BLaER1 (cell line): ENCODE measurements at regions not wholly inside any gene's neighbourhood (a gene's known extent, or its start where the extent isn't known, plus 50 kb on each side); places are given as distances from the start of the nearest gene placed in this dataset.

Experiments used
- H3K27ac ChIP-seq: shearing (Covaris generic); formaldehyde crosslinking; 2 replicates; pipeline ENCODE4 v1.8.1; 2022
- H3K27me3 ChIP-seq: shearing (Covaris generic); formaldehyde crosslinking; 2 replicates; pipeline ENCODE4 v1.8.1; 2022
- H3K36me3 ChIP-seq: shearing (Covaris generic); formaldehyde crosslinking; 2 replicates; pipeline ENCODE4 v1.8.1; 2022
- H3K4me1 ChIP-seq: shearing (Covaris generic); formaldehyde crosslinking; 2 replicates; pipeline ENCODE4 v1.8.1; 2022
- H3K4me2 ChIP-seq: shearing (Covaris generic); formaldehyde crosslinking; 2 replicates; pipeline ENCODE4 v1.8.1; 2022
- H3K4me3 ChIP-seq: shearing (Covaris generic); formaldehyde crosslinking; 2 replicates; pipeline ENCODE4 v1.8.1; 2022
- H3K9ac ChIP-seq: shearing (Covaris generic); formaldehyde crosslinking; 2 replicates; pipeline ENCODE4 v1.8.1; 2022
- H3K9me3 ChIP-seq: shearing (Covaris generic); formaldehyde crosslinking; 2 replicates; pipeline ENCODE4 v1.8.1; 2022
- H4K20me1 ChIP-seq: shearing (Covaris generic); formaldehyde crosslinking; 2 replicates; pipeline ENCODE4 v1.8.1; 2022
- Cebpa-rat ChIP-seq: shearing (Covaris generic); IDR thresholded peaks from 2 replicates; pipeline ENCODE4 v1.8.1; 2022

- no peak for TF ChIP-seq Cebpa-rat
- Histone ChIP-seq H3K27ac (no peak overlapping the region), H3K4me1 (no peaks in the 10 kb centered on the region), H3K9ac (no peak overlapping the region), H3K9me3 (no peaks in the 10 kb centered on the region), H3K4me3 (no peak overlapping the region), H3K36me3 (no peaks in the 10 kb centered on the region), H3K4me2 (no peak overlapping the region), H4K20me1 (no peaks in the 10 kb centered on the region), H3K27me3 (no peaks in the 10 kb centered on the region)
Observed at GRCh38 chr4:27928761-27929540, 1068.3 kb downstream of the STIM2 start.

DNA sequence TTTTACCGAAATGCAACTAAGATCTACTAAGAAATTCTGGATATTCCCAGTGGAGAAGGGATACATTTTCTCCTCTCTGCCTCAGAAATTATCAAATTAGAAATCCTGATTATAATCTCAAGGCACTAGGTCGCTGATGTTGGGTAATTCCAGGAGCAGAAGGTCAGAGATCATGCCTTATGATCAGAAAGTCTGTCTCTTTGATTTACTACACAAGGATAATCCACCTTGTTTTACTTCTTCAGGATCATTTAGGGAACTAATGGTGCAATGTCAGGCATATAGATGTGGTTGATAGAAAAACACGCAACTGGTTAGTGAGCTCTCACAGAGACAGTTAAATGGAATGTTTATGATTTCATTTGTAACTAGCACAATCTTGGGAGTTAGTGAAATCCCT, 1069.7 kb downstream of the STIM2 start:
- H3K27ac ChIP-seq = no peak overlapping the region
- no peak overlapping the region for H3K4me2 ChIP-seq
- H3K36me3 ChIP-seq = no peaks in the 10 kb centered on the region
- no peak for TF ChIP-seq Cebpa-rat
- H3K4me1 ChIP-seq = no peaks in the 10 kb centered on the region
- no peaks in the 10 kb centered on the region for H4K20me1 ChIP-seq
- H3K9ac ChIP-seq = no peak overlapping the region
- H3K27me3 ChIP-seq = no peaks in the 10 kb centered on the region
- H3K4me3 ChIP-seq = no peak overlapping the region
- no peaks in the 10 kb centered on the region for H3K9me3 ChIP-seq

GRCh38 chr4:27930976-27931375, 1070.3 kb downstream of the STIM2 start:
- Histone ChIP-seq H4K20me1 (no peaks in the 10 kb centered on the region), H3K4me2 (no peak overlapping the region), H3K27ac (no peak overlapping the region), H3K4me3 (no peak overlapping the region), H3K36me3 (no peaks in the 10 kb centered on the region), H3K9me3 (no peaks in the 10 kb centered on the region), H3K27me3 (no peaks in the 10 kb centered on the region), H3K4me1 (no peaks in the 10 kb centered on the region), H3K9ac (no peak overlapping the region)
- no peak for TF ChIP-seq Cebpa-rat

DNA sequence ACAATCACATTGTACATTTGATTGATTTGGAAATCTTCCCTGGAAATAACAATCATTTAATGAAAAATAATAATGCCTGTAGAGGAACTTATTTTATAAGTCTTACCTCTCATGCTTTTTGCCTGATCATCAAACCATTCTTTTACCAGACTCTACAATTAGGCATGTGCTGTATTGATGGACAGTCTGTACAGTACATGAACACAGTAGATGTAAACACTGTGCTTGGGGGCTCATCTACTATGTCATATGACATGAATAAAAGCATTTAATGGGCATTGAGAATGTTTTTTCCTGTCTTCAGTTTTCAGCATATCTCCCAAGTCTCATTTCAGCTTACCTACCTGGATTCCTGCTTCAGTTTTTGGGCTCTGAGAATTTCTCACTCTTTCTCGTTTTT, 1070.9 kb downstream of the STIM2 start:
- no peak overlapping the region for H3K4me2 ChIP-seq
- H4K20me1 ChIP-seq = no peaks in the 10 kb centered on the region
- no peak overlapping the region for H3K9ac ChIP-seq
- H3K9me3 ChIP-seq = no peaks in the 10 kb centered on the region
- no peak overlapping the region for H3K27ac ChIP-seq
- H3K4me1 ChIP-seq = no peaks in the 10 kb centered on the region
- no peaks in the 10 kb centered on the region for H3K27me3 ChIP-seq
- no peaks in the 10 kb centered on the region for H3K36me3 ChIP-seq
- H3K4me3 ChIP-seq = no peak overlapping the region
- TF ChIP-seq Cebpa-rat = no peak

- H4K20me1 ChIP-seq = no peaks in the 10 kb centered on the region
- H3K4me1 ChIP-seq = no peaks in the 10 kb centered on the region
- no peak overlapping the region for H3K4me2 ChIP-seq
- no peak overlapping the region for H3K4me3 ChIP-seq
- H3K9ac ChIP-seq = no peak overlapping the region
- TF ChIP-seq Cebpa-rat = no peak
- H3K9me3 ChIP-seq = no peaks in the 10 kb centered on the region
- H3K27ac ChIP-seq = no peak overlapping the region
- no peaks in the 10 kb centered on the region for H3K27me3 ChIP-seq
- no peaks in the 10 kb centered on the region for H3K36me3 ChIP-seq
Observed at GRCh38 chr4:27934871-27935270, 1074.2 kb downstream of the STIM2 start.

DNA sequence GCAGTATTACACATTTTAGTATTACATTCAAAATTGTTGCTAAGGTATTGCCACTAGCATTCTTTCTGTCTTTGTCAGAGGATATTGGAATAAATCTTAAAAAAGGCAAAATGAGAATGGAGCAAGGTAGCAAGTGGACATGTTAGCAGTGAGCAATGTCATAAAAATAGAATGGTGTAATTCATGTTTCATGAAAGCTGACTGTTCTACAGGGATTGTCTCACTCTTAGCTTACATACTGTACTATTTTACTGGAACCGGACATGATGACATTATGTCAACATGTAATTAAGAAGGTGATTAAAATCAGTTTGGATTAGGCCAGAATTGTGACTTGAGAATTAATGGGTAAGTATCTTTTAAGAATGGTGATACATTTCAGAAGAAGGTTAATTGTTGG, 1086.2 kb downstream of the STIM2 start:
- Histone ChIP-seq H3K4me2 (no peak overlapping the region), H3K4me3 (no peak overlapping the region), H3K4me1 (no peaks in the 10 kb centered on the region), H3K36me3 (no peaks in the 10 kb centered on the region), H3K27me3 (no peaks in the 10 kb centered on the region), H3K9ac (no peak overlapping the region), H3K27ac (no peak overlapping the region), H4K20me1 (no peaks in the 10 kb centered on the region), H3K9me3 (no peaks in the 10 kb centered on the region)
- TF ChIP-seq Cebpa-rat = no peak

DNA sequence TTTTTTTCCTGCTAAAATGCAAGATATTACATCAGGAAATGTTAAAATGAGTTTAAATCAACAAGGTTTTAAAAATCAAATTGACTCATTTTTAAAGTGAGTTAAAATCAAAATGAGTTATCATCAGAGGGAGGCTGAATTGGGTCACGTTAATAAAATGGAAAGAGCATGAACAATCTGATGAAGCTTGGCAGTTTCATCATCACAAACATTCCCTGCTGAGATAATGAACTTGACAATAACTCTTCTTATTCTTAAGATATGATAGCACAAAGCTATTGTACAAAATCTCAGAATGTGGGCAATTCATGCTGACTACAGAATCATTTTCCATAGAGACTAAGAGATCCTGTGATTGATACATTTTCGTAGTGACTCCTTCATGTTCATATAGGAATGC, 1086.7 kb downstream of the STIM2 start:
- H3K27ac ChIP-seq = no peak overlapping the region
- no peak overlapping the region for H3K4me2 ChIP-seq
- H3K9ac ChIP-seq = no peak overlapping the region
- H3K27me3 ChIP-seq = no peaks in the 10 kb centered on the region
- TF ChIP-seq Cebpa-rat = no peak
- H3K4me1 ChIP-seq = no peaks in the 10 kb centered on the region
- no peaks in the 10 kb centered on the region for H3K36me3 ChIP-seq
- H3K9me3 ChIP-seq = no peaks in the 10 kb centered on the region
- no peak overlapping the region for H3K4me3 ChIP-seq
- H4K20me1 ChIP-seq = no peaks in the 10 kb centered on the region

- no peaks in the 10 kb centered on the region for H3K36me3 ChIP-seq
- H3K4me1 ChIP-seq = no peaks in the 10 kb centered on the region
- no peaks in the 10 kb centered on the region for H3K9me3 ChIP-seq
- H3K27ac ChIP-seq = no peak overlapping the region
- H3K4me3 ChIP-seq = no peak overlapping the region
- H3K9ac ChIP-seq = no peak overlapping the region
- no peak overlapping the region for H3K4me2 ChIP-seq
- no peak for TF ChIP-seq Cebpa-rat
- H3K27me3 ChIP-seq = no peaks in the 10 kb centered on the region
- no peaks in the 10 kb centered on the region for H4K20me1 ChIP-seq
Observed at GRCh38 chr4:27964095-27964494, 1103.5 kb downstream of the STIM2 start.

DNA sequence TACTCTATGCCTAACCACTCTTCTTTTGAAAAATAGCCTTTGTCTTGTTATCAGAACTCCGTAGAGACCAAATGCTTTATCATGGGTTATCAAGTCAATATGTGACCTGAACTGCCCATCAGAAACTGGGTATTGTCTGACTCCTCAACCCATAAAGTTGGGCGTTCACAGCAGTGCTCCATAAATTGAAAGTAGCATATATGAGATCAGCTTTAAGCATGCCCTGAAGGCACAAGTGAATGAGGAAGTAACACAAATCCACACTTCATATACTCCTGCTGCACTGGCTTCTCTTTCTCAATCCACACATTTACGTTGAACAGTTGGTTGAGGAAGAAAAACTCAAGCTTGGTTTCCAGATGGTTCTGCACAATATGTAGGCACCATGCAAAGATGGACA, 1106.0 kb downstream of the STIM2 start:
- Histone ChIP-seq H3K27ac (no peak overlapping the region), H3K4me1 (no peaks in the 10 kb centered on the region), H4K20me1 (no peaks in the 10 kb centered on the region), H3K4me2 (no peak overlapping the region), H3K9ac (no peak overlapping the region), H3K9me3 (no peaks in the 10 kb centered on the region), H3K4me3 (no peak overlapping the region), H3K27me3 (no peaks in the 10 kb centered on the region), H3K36me3 (no peaks in the 10 kb centered on the region)
- no peak for TF ChIP-seq Cebpa-rat

- no peaks in the 10 kb centered on the region for H4K20me1 ChIP-seq
- no peaks in the 10 kb centered on the region for H3K36me3 ChIP-seq
- H3K4me1 ChIP-seq = no peaks in the 10 kb centered on the region
- TF ChIP-seq Cebpa-rat = no peak
- H3K27ac ChIP-seq = no peak overlapping the region
- no peaks in the 10 kb centered on the region for H3K27me3 ChIP-seq
- no peak overlapping the region for H3K9ac ChIP-seq
- no peaks in the 10 kb centered on the region for H3K9me3 ChIP-seq
- H3K4me2 ChIP-seq = no peak overlapping the region
- no peak overlapping the region for H3K4me3 ChIP-seq
Observed at GRCh38 chr4:27973056-27973455, 1112.4 kb downstream of the STIM2 start.

- no peak overlapping the region for H3K4me2 ChIP-seq
- no peaks in the 10 kb centered on the region for H3K4me1 ChIP-seq
- TF ChIP-seq Cebpa-rat = no peak
- H3K4me3 ChIP-seq = no peak overlapping the region
- no peaks in the 10 kb centered on the region for H3K27me3 ChIP-seq
- H3K9me3 ChIP-seq = no peaks in the 10 kb centered on the region
- no peaks in the 10 kb centered on the region for H3K36me3 ChIP-seq
- no peak overlapping the region for H3K27ac ChIP-seq
- H4K20me1 ChIP-seq = no peaks in the 10 kb centered on the region
- H3K9ac ChIP-seq = no peak overlapping the region
Observed at GRCh38 chr4:27973700-27974099, 1113.1 kb downstream of the STIM2 start.
